VCaP (cell line): ENCODE measurements at regions not wholly inside any gene's neighbourhood (a gene's known extent, or its start where the extent isn't known, plus 50 kb on each side); places are given as distances from the start of the nearest gene placed in this dataset.

Experiments
- H3K27ac ChIP-seq: fragments of 450-650 bp; 2 replicates; pipeline ENCODE4 v1.5.1; 2017
- TF ChIP-seq, protein P1 (sequence below): fragments of 450-650 bp; conservative IDR thresholded peaks from 2 replicates; pipeline ENCODE4 v1.5.1; 2017; ENCODE audit warnings: mild to moderate bottlenecking, moderate library complexity

DNA sequence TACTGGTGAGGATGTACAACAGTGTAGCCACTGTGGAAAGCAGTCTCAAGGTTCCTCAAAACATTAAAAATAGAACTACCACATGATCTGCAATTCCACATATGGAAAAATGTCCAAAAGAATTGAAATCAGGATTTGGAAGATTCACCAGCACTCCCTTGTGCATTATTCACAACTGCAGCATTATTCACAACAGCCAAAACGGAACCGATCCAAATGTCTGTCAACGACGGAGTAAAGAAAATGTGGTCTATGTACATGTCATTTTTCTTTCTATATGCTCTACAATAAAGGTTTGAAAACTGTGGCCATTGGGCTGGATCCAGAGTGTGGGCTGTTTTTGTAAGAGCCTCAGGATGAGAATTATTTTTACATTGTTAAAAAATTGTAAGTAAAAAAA lies 1206.1 kb upstream of the CELF2 start:
- TF ChIP-seq, protein P1, sequence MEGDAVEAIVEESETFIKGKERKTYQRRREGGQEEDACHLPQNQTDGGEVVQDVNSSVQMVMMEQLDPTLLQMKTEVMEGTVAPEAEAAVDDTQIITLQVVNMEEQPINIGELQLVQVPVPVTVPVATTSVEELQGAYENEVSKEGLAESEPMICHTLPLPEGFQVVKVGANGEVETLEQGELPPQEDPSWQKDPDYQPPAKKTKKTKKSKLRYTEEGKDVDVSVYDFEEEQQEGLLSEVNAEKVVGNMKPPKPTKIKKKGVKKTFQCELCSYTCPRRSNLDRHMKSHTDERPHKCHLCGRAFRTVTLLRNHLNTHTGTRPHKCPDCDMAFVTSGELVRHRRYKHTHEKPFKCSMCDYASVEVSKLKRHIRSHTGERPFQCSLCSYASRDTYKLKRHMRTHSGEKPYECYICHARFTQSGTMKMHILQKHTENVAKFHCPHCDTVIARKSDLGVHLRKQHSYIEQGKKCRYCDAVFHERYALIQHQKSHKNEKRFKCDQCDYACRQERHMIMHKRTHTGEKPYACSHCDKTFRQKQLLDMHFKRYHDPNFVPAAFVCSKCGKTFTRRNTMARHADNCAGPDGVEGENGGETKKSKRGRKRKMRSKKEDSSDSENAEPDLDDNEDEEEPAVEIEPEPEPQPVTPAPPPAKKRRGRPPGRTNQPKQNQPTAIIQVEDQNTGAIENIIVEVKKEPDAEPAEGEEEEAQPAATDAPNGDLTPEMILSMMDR, result no peak
- H3K27ac ChIP-seq, result no peak overlapping the region

DNA sequence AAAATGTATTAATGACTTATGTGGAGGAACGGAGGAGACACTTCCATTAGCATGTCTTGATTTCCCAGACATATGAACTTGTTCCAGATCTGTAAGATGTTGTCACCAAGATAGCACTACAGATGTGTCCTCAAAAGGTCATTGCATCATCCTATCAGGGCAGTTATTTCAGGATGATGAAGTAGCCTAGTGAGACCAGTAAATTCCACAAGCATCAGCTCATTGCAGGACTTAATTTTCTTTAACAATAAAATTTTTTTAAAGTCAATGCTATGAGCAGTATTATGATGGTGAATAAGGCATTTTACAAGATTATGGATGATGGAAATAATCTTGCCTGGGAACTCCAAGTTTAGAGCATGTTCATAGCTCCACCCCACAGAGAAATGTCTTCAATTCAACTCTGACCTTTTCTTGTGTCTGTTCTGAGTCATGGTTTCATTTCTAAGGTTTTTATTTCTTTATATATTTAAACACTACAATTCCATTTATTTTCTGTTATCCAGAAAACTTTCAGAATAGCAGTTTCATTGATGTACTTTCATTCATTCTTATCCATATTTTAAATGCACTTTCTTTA lies 1203.3 kb upstream of the CELF2 start:
- TF ChIP-seq, protein P1, result no peak
- H3K27ac ChIP-seq, result no peak overlapping the region

DNA sequence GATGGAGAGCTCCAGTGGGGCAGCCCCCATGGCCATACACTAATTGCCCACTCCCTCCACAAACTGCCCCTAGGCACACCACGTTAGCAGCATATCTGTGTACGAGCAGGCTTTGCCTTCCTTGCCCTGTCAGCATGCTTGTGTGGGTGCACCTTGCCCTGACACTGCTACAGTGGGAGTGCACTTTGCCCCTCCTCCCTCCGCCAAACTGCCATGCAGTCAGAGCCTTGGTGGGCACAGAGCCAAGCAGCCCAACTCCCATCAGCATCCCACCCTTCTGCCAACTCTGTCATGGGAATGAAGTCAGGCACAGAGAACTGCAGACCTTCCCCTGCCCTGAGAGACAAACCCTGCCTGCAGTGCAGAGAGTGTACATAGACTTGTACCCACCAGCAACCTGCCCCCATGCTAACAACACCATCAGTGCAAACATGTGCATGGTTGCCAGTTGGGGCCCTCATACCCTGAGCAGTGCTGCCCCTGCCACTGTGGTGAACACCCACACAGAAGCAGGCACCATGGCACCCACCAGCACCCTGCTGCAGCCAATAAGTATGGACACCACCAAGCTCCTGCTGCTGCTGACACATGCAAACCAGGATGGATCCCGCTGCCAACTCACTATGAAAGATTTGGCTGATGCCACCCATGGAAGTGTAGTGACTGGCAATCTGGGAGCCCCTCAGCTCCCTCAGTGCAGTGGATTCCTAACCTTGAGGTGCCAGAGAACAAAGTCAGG lies 1197.7 kb upstream of the CELF2 start:
- TF ChIP-seq, protein P1, result no peak
- H3K27ac ChIP-seq, result no peak overlapping the region

DNA sequence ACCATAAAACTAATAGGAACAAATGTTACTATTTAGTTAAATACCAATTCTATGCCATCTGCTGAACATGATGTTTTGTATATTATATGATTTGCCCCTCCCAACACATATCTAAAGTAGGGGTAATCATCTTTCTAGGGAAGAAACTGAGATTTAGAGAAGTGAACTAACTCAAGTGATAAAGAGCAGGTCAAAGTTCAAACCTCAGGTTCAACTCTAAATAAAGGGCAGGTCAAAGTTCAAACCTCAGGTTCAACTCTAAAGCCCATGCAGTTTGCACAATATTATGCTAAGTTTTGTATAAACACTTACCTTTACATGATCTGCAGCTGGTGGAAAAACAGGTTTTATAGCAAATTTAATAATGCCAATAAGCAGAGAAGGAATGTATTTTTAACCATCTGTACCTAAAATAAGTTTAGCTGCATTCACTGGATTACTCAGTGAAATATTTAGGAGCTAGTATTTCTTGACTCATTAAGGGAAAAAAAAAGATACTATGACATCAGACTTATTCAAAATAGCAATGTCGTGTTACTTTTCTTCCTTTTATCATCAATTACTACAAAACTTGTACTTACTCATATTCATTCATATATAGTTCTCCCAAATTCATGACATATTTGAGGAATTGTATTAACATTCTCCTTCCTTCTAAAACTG lies 1194.3 kb upstream of the CELF2 start:
- TF ChIP-seq, protein P1, result no peak
- no peak overlapping the region for H3K27ac ChIP-seq

DNA sequence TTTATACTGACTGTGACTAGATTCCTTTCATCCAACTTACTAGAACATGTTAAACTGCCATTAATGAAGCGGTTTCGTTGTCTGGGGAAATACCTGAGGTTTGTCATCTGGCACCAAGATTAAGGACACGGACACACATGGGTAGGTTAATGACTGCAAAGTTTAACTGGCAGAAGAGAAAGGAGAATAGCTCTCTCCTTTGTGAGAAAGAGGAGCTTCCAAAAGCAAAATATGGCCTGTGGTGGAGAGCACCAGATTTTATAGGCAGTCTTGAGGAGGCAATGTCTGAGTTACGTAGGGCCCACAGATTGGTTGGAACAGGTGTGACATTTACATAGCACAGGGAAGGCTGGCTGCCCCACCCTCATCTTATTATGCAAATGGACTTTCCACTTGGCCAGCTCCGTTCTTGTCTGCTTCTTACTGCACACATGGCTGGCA lies 1193.0 kb upstream of the CELF2 start:
- no peak overlapping the region for H3K27ac ChIP-seq
- TF ChIP-seq, protein P1, result no peak

DNA sequence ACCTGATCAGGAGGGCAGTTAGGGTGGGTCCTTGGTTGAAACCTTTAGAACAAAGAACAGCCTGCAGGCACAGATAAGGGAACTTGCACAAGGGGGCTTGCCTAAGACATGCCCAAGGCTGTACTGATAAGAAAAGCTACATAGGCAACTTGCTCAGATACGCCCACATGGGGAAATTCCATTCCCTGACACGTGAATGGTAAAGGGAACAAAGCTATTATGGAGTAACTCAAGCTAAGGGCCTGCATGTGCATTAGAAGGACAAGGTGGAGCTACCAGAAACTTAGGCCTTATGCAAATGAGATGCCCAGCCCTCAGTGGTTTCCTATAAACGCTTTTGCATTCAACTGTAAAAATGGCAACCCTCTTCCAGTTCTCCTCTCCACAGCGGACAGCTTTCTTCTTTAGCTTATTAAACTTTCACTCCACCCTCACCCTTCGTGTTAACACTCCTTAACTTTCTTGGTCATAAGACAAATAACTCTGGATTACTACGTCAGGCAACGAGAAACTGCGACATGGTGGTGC lies 1192.1 kb upstream of the CELF2 start:
- TF ChIP-seq, protein P1, result no peak
- H3K27ac ChIP-seq, result no peak overlapping the region

DNA sequence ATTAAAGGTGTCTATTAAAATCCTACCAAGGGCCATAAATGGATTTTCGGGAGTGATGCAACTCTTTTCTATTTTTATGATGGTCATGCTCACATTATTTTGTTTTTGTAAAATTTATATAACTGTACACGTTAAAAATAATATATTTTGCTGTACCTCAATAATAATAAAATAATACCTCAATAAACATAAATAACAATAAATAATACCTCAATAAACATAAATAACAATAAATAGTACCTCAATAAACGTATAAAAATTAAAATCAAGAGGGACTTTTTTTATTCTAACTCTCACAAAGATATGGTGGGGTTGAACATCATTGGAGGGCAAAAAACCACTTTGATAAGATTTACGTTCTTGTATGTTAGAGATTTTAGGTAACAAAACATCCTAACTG lies 1189.6 kb upstream of the CELF2 start:
- no peak overlapping the region for H3K27ac ChIP-seq
- TF ChIP-seq, protein P1, result no peak
